ENCODE measurements at regions not wholly inside any gene's neighbourhood (a gene's known extent, or its start where the extent isn't known, plus 50 kb on each side); places are given as distances from the start of the nearest gene placed in this dataset.

GRCh38 chr4:52522093-52522492, 137.0 kb downstream of the USP46 start:
- peak in 1 of 3 experiments; percentile 4 for DNase-seq

DNA sequence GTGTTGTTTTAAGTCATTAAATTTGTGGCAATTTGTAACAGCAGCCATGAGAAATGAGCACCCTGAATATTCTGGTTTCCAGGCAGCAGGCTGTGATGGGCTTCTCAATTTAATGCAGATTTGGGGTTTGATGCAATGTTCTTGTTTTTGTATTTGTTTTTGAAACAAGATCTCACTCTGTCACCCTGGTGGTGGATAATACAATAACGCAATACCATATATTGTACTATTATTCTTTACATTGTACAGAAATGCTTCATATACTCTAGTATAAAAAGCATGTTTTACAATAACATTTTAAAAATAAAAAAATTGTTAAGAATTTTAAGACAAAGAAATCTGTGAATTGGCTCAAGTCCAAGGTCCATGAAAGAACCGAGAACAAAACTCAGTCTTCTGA, 129.1 kb downstream of the USP46 start:
- no peak for DNase-seq

DNA sequence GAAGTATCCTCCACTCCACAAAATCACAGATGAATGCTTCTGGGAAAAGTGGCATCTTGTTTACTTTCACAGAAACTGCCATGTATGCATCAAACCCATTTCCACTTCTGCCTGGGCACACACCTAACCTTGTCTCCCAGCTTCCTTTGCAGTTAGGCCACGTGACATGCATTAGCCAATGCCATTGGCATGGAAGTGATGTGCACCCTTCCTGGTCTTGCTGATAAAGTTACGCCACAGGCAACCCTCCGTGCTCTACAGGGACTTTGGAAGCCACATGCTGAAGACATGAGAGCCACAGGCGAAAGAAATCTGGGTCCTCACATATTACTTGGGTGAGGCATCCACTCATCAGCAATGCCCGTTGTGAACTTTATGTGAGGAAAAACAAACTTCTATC, 123.3 kb downstream of the USP46 start:
- no peak for DNase-seq

Data from NCI-H1417 (cell line).